ENCODE measurements at regions not wholly inside any gene's neighbourhood (a gene's known extent, or its start where the extent isn't known, plus 50 kb on each side); places are given as distances from the start of the nearest gene placed in this dataset.

DNA sequence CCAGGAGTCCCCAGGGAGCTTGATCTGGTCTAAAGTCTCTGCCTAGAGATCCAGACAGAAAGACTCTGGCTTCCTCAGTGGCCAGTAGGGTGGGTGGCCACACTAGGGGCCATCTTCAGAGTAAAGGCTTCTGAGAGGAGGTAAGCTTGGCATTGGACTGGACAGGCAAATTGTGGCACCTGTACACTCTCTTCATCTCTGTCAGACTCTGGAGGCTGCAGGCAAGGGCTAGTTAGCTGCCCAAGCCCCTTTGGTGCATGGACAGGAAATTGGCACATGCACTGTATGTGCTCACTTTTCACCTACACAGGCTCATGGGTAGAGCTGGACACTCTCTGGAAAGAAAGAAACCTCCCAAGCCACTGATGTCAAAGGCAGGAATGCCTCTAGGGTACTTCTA is 142.8 kb downstream of the PJA1 start:
- Histone ChIP-seq H3K27ac (no peak overlapping the region), H3K4me1 (peaks cover 0 to 24% (median 5%) of the 10 kb centered on the region in 4 donors), H3K9me3 (no peaks in the 10 kb centered on the region), H3K4me3 (no peak overlapping the region), H3K36me3 (no peaks in the 10 kb centered on the region), H3K27me3 (no peaks in the 10 kb centered on the region)
- TF ChIP-seq EP300 (IDR thresholded peaks at IDR 0.05) (no peak), CTCF (IDR thresholded peaks at IDR 0.05) (no peak), POLR2A (IDR thresholded peaks at IDR 0.05) (no peak), POLR2AphosphoS5 (IDR thresholded peaks at IDR 0.05) (no peak)
- no peak for DNase-seq
- intact Hi-C loops (cut with DNase I) = loop anchor here (5.0 kb wide), 1 partner anchor 125 kb away; no protein-coding TSS in a partner anchor

DNA sequence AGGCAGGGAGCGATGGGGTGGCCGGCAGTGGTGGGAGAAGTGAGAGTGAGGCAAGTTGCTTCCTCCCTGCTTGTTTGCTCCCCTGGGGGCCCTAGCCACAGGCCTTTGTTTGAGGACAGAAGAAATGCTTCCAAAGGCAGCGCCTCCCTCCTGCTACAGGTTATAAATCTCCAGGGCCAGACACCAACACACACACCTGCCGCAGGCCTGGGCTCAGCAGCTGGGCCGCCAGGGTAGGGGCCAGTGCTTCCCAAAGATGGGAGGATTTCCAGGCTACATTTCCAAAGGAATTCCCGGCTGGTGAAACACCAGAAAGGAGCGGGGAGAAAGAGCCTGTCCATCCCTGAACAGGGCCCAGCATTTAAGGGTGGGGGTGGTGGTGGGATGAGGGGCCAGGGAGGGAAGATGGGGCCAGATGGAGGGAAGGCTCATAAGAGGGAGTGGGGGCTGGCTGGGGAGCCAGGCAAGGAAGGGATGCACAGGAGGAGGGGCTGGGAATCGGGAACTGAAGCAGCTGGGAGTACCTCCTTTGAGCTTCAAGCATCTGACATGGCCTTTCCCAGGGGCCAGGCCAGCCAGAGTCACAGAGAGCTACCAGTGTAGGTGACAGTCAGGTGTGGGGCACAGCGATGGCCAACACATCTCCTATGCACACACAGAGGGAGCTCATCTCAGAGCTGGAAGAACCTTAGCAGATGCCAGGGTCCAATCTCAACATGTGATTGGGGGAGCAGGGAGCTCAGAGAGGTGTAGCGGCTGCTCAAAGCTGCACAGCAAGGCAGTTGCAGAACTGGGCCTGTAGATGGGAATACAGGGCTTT is 143.9 kb downstream of the PJA1 start:
- Histone ChIP-seq H3K4me3 (no peak overlapping the region), H3K27ac (no peak overlapping the region), H3K36me3 (no peaks in the 10 kb centered on the region), H3K9me3 (no peaks in the 10 kb centered on the region), H3K4me1 (peaks cover 0 to 20% (median 3%) of the 10 kb centered on the region in 4 donors), H3K27me3 (no peaks in the 10 kb centered on the region)
- 40 to 48% methylated on average over 10 of the region's 10 CpGs for WGBS, 2 donors
- DNase-seq = no peak
- intact Hi-C loops (cut with DNase I) = loop anchor here (5.0 kb wide), 1 partner anchor 124 kb away; no protein-coding TSS in a partner anchor
- TF ChIP-seq EP300 (IDR thresholded peaks at IDR 0.05) = no peak
- no peak for TF ChIP-seq CTCF (IDR thresholded peaks at IDR 0.05)
- no peak for TF ChIP-seq POLR2AphosphoS5 (IDR thresholded peaks at IDR 0.05)

DNA sequence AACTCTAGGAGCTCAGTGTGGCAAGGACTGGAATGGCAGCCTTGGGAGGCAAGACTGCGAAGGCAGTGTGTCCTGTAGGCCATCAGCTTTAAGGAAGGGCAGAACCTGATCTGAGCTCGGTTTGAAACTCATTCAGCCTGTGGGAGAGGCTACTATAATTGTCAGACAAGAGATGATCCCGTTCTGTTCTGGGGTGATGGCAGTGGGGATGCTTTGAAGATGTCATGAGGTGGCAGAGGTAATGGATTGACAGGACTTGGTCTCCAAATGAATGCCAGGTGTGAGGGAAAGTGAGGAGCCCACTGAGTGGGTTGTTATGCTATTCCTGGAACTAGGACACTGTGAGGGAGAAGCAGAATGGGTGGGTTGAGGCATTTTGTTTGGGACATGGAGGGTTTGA is 144.9 kb downstream of the PJA1 start:
- H3K27me3 ChIP-seq = no peaks in the 10 kb centered on the region
- no peaks in the 10 kb centered on the region for H3K9me3 ChIP-seq
- intact Hi-C loops (cut with DNase I) = loop anchor here (5.0 kb wide), 1 partner anchor 123 kb away; no protein-coding TSS in a partner anchor
- no peak overlapping the region for H3K27ac ChIP-seq
- H3K36me3 ChIP-seq = no peaks in the 10 kb centered on the region
- no peak overlapping the region for H3K4me3 ChIP-seq
- no peak for DNase-seq
- TF ChIP-seq POLR2AphosphoS5 (IDR thresholded peaks at IDR 0.05) (no peak), CTCF (IDR thresholded peaks at IDR 0.05) (no peak), EP300 (IDR thresholded peaks at IDR 0.05) (no peak), POLR2A (IDR thresholded peaks at IDR 0.05) (no peak)
- 82 to 93% methylated on average over 3 of the region's 3 CpGs for WGBS, 2 donors
- H3K4me1 ChIP-seq = peaks cover 0 to 23% (median 3%) of the 10 kb centered on the region in 4 donors

- Histone ChIP-seq H3K4me3 (no peak overlapping the region), H3K9me3 (no peaks in the 10 kb centered on the region), H3K4me1 (peaks cover 0 to 12% (median 0%) of the 10 kb centered on the region in 4 donors), H3K27ac (no peak overlapping the region), H3K27me3 (no peaks in the 10 kb centered on the region), H3K36me3 (no peaks in the 10 kb centered on the region)
- TF ChIP-seq EP300 (IDR thresholded peaks at IDR 0.05) (no peak), POLR2AphosphoS5 (IDR thresholded peaks at IDR 0.05) (no peak)
- WGBS, 2 donors = 84 to 86% methylated on average over 2 of the region's 2 CpGs
- no peak for DNase-seq
- intact Hi-C loops (cut with DNase I) = no loop called here
Observed at GRCh38 chrX:69019073-69019890, 146.0 kb downstream of the PJA1 start.

DNA sequence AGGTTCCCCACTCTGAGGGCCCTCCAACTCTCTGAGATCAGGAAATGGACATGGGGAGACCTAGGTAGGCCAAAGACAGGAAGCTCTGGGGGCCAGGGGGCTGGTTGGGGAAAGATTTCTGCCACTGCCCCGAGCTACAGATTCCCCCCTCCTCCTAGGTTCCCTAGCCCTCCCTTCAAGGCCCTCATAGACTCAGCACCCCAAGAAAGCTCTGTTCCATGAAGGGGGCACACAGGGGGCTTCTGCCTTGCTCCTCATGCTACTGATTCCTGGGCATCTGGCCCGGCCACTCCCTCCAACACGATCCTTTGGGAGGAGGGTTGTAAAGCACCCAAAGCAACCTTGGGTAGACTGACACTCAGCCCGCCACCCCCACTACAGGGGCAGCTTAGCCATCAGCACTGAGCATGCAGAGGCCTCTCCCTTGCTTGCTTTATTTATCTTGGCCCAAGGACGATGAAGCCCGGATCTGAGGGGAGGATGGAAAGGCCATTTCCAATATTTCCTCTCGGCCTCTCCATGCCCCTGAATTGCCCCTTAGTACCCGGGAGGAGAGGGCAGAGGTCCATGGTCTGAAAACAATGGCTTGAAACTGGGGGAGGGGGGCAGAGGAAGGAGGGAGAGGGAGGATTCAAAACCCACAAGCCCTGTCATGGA is 146.7 kb downstream of the PJA1 start:
- Histone ChIP-seq H3K4me3 (no peak overlapping the region), H3K27me3 (no peaks in the 10 kb centered on the region), H3K9me3 (no peaks in the 10 kb centered on the region), H3K4me1 (peaks cover 0 to 10% (median 0%) of the 10 kb centered on the region in 4 donors), H3K27ac (no peak overlapping the region), H3K36me3 (no peaks in the 10 kb centered on the region)
- WGBS, 2 donors = 70 to 84% methylated on average over 8 of the region's 8 CpGs
- DNase-seq = no peak
- intact Hi-C loops (cut with DNase I) = no loop called here
- no peak for TF ChIP-seq EP300 (IDR thresholded peaks at IDR 0.05)
- TF ChIP-seq POLR2AphosphoS5 (IDR thresholded peaks at IDR 0.05) = no peak

Measured in sigmoid colon (tissue), 6 donors.